ENCODE measurements at regions not wholly inside any gene's neighbourhood (a gene's known extent, or its start where the extent isn't known, plus 50 kb on each side); places are given as distances from the start of the nearest gene placed in this dataset.

DNA sequence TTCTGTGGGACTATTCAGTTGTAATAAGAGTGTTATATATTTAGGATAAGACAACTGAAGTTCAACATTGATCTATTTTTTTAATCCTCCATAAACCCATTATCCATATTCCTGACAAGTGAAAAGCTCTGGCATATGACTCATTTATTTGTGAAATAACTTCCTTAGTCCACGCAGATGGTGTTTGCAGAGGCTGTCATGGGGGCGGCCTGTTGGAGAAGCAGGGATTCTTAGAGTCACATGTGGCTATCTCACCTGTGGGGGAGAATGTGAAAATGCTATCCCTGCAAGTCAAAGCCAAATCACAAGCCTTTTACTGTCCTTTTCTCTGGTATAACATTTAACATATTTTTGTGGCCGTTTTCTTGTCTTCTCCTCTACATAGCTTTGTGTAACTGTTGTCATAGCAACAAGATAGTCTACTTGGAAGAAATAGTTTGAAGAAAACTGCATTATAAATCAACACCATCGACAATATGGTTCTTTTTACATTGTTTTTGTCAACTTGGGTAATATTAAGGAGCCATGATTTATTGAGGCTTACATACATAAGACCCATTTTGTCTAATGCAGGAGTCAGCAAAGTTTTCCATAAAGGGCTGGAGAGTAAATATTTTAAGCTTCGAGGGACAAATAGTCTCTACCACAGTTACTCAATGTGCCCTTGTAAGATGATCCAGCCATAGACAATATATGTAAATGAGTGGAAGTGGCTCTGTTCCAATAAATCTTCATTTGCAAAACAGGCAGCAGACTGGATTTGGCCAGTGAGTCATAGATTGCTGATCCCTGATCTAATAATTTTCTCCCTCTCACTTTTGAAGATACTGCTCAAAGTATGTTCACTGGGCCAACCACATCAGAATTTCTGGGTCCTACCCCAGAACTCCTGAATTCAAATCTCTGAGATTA is 395.0 kb downstream of the DTHD1 start:
- DNase-seq, result no peak
- ATAC-seq (ENCODE audit: poor library complexity), result no peak
- intact Hi-C loops (cut with DNase I), result no loop called here

- ATAC-seq (ENCODE audit: poor library complexity), result no peak
- intact Hi-C loops (cut with DNase I), result no loop called here
- DNase-seq, result no peak
These were observed 395.7 kb downstream of the DTHD1 start for GRCh38 chr4:36677112-36677511.

DNA sequence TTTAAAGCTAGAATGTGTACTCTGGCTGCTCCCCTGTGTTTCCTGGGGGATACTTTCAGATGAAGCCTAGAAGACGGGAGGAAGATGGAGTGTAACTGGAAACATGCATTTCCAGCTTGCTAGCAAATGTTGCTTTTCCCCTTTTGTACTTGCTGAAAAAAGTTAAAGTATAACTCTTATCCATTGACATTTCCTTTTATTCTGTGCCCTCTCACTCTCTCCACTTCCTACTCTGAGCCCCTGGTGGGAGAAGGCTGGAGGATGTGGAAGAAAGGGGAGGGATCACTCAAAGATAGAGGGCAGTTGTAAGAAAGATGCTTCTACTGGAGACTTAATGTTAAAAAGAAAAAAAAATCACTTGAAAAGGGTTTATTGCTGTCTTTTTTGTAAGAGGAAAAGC is 396.5 kb downstream of the DTHD1 start:
- no peak for DNase-seq
- intact Hi-C loops (cut with DNase I), result no loop called here

DNA sequence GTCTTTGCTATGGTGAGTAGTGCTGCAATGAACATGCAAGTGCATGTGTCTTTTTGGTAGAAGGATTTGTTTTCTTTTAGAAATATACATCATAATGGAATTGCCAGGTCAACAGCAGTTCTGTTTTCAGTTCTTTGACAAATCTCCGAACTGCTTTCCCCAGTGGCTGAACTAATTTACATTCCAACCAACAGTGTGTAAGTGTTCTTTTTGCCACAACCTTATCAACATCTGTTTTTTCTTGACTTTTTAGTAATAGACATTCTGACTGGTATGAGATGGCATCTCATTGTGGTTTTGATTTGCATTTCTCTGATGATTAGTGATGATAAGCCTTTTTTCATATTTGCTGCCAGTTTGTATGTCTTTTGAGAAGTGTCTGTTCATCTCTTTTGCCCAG is 406.3 kb downstream of the DTHD1 start:
- intact Hi-C loops (cut with DNase I), result no loop called here
- DNase-seq, result no peak
- ATAC-seq (ENCODE audit: poor library complexity), result no peak

More for the DNA sequence above, 396.5 kb downstream of the DTHD1 start:
- ATAC-seq (ENCODE audit: poor library complexity), result no peak

- no peak for DNase-seq
- intact Hi-C loops (cut with DNase I), result no loop called here
These were observed 411.2 kb downstream of the DTHD1 start for GRCh38 chr4:36692586-36692985.

GRCh38 chr4:36702245-36702644 is 420.8 kb downstream of the DTHD1 start:
- intact Hi-C loops (cut with DNase I), result no loop called here
- ATAC-seq (ENCODE audit: poor library complexity), result no peak
- no peak for DNase-seq

More at GRCh38 chr4:36692586-36692985, 411.2 kb downstream of the DTHD1 start:
- no peak for ATAC-seq (ENCODE audit: poor library complexity)

DNA sequence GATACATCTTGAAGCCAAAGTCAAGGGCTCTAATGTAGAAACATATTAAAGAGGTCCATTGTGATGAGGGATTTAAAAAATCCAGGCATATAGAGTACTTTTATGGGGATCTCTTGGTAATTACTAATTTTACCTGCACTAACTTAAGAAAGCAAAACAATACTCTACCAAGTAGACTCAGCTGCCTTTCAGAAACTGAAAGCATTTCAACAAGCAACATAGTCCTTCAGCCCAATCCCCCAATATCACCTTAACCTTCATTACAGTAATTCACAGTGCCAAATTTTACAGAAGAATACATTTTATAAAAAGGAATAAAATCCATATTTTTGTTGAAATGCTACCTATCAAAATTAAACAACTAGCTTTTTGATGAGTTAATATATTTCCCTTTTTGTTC is 422.9 kb downstream of the DTHD1 start:
- intact Hi-C loops (cut with DNase I), result no loop called here
- ATAC-seq (ENCODE audit: poor library complexity) (no peak), DNase-seq (no peak)

DNA sequence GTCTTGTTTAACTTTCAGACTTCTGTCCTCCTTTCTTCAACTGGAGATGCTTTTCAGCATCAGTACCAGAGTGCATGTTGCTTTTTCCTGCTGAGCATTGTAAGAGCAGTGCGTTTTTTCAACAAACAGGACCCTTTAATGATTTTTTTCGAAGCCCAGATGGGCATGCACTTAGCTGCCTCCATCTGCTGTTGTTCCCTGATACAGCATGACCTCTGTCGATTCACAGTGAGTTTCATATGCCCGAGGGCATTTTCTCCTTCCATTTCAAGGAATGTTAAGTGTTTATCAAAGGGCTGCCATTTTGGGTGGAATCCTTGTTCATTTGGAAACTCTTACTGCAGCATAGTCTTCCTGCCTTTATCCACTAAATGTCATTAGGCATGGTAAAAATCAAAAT is 428.6 kb downstream of the DTHD1 start:
- intact Hi-C loops (cut with DNase I), result no loop called here
- DNase-seq (no peak), ATAC-seq (ENCODE audit: poor library complexity) (no peak)

- ATAC-seq (ENCODE audit: poor library complexity), result no peak
- intact Hi-C loops (cut with DNase I), result no loop called here
These were observed 430.6 kb downstream of the DTHD1 start for GRCh38 chr4:36712013-36712412.

GRCh38 chr4:36716874-36717273 is 435.5 kb downstream of the DTHD1 start:
- intact Hi-C loops (cut with DNase I), result no loop called here
- ATAC-seq (ENCODE audit: poor library complexity) (no peak), DNase-seq (no peak)

More at GRCh38 chr4:36712013-36712412, 430.6 kb downstream of the DTHD1 start:
- DNase-seq, result no peak

DNA sequence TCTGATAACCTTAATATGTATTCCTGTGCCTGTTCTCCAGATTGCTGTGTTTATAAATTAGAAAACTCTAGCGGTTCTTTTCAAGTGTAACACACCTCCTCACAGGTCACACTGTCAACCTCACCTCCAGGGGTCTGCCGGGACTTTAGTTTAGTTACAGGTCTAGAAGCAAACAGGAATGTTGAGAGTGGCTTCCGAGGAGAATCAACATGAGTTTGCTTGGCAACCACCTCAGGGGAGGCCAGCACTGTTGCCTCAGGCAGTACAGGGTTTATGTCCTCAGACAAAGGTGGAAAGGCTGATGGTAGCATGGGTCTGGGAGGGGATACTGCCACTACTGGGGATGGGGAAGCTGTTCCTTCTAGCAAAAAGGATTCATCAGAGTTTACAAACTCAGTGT is 438.0 kb downstream of the DTHD1 start:
- intact Hi-C loops (cut with DNase I), result no loop called here
- DNase-seq (no peak), ATAC-seq (ENCODE audit: poor library complexity) (no peak)

- no peak for DNase-seq
- ATAC-seq (ENCODE audit: poor library complexity), result no peak
- intact Hi-C loops (cut with DNase I), result no loop called here
These were observed 441.6 kb downstream of the DTHD1 start for GRCh38 chr4:36722986-36723385.

GRCh38 chr4:36734334-36734733 is 452.9 kb downstream of the DTHD1 start:
- ATAC-seq (ENCODE audit: poor library complexity) (no peak), DNase-seq (no peak)
- intact Hi-C loops (cut with DNase I), result no loop called here

DNA sequence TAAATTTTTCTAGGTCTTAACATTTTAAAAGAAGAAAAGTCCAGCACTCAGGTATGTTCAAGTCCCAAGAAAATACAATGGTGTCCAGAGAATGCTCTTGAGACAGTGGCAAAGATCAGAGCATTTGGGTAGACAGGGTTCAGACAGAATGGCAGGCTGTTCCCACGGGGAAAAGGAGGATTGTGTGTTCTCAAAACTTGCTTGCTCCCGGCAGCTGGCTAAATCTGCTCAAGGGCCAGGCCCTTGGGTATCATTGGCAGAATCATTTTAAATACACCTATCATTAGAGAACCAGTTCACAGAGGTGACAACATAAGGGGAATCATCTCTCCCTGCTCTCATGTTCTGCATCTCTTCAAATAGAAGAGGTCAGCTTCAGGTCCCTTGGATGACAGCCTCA is 456.3 kb downstream of the DTHD1 start:
- ATAC-seq (ENCODE audit: poor library complexity), result no peak
- no peak for DNase-seq
- intact Hi-C loops (cut with DNase I), result no loop called here

- ATAC-seq (ENCODE audit: poor library complexity) (no peak), DNase-seq (no peak)
- intact Hi-C loops (cut with DNase I), result no loop called here
These were observed 459.4 kb downstream of the DTHD1 start for GRCh38 chr4:36740796-36741310.

DNA sequence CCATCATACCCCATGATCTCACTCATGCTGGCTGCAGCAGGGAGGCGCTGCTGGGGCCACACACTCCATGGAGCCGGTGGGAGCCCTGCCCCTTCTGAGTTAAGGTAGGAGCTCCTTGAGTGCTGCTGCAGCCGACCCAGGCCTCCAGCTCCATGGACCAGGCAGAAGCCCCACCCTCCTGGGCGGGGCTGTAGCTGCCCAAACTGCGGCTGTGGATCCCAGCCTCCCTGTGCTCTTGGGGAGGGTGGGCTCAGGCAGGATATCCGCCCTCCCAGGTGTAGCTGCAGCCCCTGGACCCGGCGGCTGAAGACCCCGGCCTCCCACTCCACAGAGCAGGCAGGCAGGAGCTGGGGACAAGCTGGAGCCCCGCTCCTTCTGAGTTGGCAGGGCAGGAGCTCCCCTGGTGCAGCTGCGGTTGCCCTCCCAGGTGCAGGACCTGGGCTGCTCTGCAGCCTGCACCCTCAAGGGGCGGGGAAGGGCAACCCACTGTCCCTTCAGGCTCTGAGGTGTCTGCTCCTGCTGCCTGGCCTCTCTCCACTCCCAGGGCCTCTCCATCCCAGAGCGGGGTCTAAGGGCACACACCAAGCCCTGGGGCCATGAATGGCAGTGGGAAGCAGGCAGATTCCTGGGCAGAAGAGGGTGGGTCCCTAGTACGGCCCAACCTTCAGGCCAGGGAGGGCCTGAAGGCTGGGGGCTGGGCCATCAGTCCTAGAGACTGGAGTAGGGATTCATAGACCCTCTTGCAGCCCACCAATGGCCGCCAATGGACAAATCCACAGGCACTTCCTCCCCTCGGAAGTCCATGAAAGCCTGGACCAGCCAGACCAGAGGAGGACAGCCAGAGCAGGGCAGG is 466.1 kb downstream of the DTHD1 start:
- ATAC-seq (ENCODE audit: poor library complexity) (no peak), DNase-seq (no peak)
- intact Hi-C loops (cut with DNase I), result no loop called here

- no peak for DNase-seq
- no peak for ATAC-seq (ENCODE audit: poor library complexity)
- intact Hi-C loops (cut with DNase I), result no loop called here
These were observed 471.6 kb downstream of the DTHD1 start for GRCh38 chr4:36753048-36753447.

GRCh38 chr4:36757580-36758311 is 476.3 kb downstream of the DTHD1 start:
- intact Hi-C loops (cut with DNase I), result no loop called here

More at GRCh38 chr4:36757580-36758311, 476.3 kb downstream of the DTHD1 start:
- ATAC-seq (ENCODE audit: poor library complexity) (no peak), DNase-seq (no peak)

Measured in Right ventricle myocardium superior (tissue), 1 donor.